ENCODE measurements at regions not wholly inside any gene's neighbourhood (a gene's known extent, or its start where the extent isn't known, plus 50 kb on each side); places are given as distances from the start of the nearest gene placed in this dataset.
"Not testable (repeated sequence)": the region's sequence is repeated elsewhere in the genome, so short reads cannot be mapped to it uniquely, and the experiment has no call there.

- no peaks in the 10 kb centered on the region for H3K36me3 ChIP-seq
- H3K4me1 ChIP-seq = no peaks in the 10 kb centered on the region
- H3K4me3 ChIP-seq = no peak overlapping the region
- no peak overlapping the region for H3K27ac ChIP-seq
- H3K9me3 ChIP-seq = no peaks in the 10 kb centered on the region
- intact Hi-C loops (cut with DNase I; ENCODE audit: low total_unique reads) = no loop called here
- H3K27me3 ChIP-seq = no peaks in the 10 kb centered on the region
- no peak for TF ChIP-seq POLR2A (IDR thresholded peaks at IDR 0.05)
- TF ChIP-seq CTCF (IDR thresholded peaks at IDR 0.05 in 4 of 5, conservative IDR thresholded peaks at IDR 0.05 in 1 of 5) = no peak
- no peak for DNase-seq
- in situ Hi-C loops (cut with MboI; ENCODE audit: low sequenced_read_pairs in 4 of 4) = no loop called here
- ATAC-seq = no peak
Observed at GRCh38 chr2:13353083-13353482, 636.3 kb downstream of the TRIB2 start.

GRCh38 chr2:13354031-13354430 lies 637.3 kb downstream of the TRIB2 start:
- intact Hi-C loops (cut with DNase I; ENCODE audit: low total_unique reads) = no loop called here
- H3K9me3 ChIP-seq = no peaks in the 10 kb centered on the region
- H3K27me3 ChIP-seq = no peaks in the 10 kb centered on the region
- H3K4me3 ChIP-seq = no peak overlapping the region
- in situ Hi-C loops (cut with MboI; ENCODE audit: low sequenced_read_pairs in 4 of 4) = no loop called here
- DNase-seq (no peak), ATAC-seq (no peak)
- H3K4me1 ChIP-seq = no peaks in the 10 kb centered on the region
- no peak for TF ChIP-seq CTCF (IDR thresholded peaks at IDR 0.05 in 4 of 5, conservative IDR thresholded peaks at IDR 0.05 in 1 of 5)
- TF ChIP-seq POLR2A (IDR thresholded peaks at IDR 0.05) = no peak
- H3K36me3 ChIP-seq = no peaks in the 10 kb centered on the region
- H3K27ac ChIP-seq = no peak overlapping the region

- intact Hi-C loops (cut with DNase I; ENCODE audit: low total_unique reads); H3K4me1 ChIP-seq; H3K4me3 ChIP-seq; ATAC-seq; H3K9me3 ChIP-seq; in situ Hi-C loops (cut with MboI; ENCODE audit: low sequenced_read_pairs in 4 of 4); H3K27me3 ChIP-seq; H3K27ac ChIP-seq; DNase-seq; H3K36me3 ChIP-seq: not testable (repeated sequence)
Observed at GRCh38 chr2:13381928-13382327, 665.2 kb downstream of the TRIB2 start.

GRCh38 chr2:13389172-13389571 lies 672.4 kb downstream of the TRIB2 start:
- DNase-seq; H3K9me3 ChIP-seq; H3K27me3 ChIP-seq; H3K36me3 ChIP-seq; H3K4me1 ChIP-seq; intact Hi-C loops (cut with DNase I; ENCODE audit: low total_unique reads); H3K4me3 ChIP-seq; H3K27ac ChIP-seq; in situ Hi-C loops (cut with MboI; ENCODE audit: low sequenced_read_pairs in 4 of 4); ATAC-seq: not testable (repeated sequence)

- TF ChIP-seq CTCF (IDR thresholded peaks at IDR 0.05 in 4 of 5, conservative IDR thresholded peaks at IDR 0.05 in 1 of 5) = no peak
- no peak for TF ChIP-seq POLR2A (IDR thresholded peaks at IDR 0.05)
- intact Hi-C loops (cut with DNase I; ENCODE audit: low total_unique reads) = no loop called here
Observed at GRCh38 chr2:13390676-13391075, 673.9 kb downstream of the TRIB2 start.

GRCh38 chr2:13401312-13401711 lies 684.6 kb downstream of the TRIB2 start:
- H3K27ac ChIP-seq = no peak overlapping the region

More at GRCh38 chr2:13390676-13391075, 673.9 kb downstream of the TRIB2 start:
- in situ Hi-C loops (cut with MboI; ENCODE audit: low sequenced_read_pairs in 4 of 4) = no loop called here
- ATAC-seq (no peak), DNase-seq (no peak)
- Histone ChIP-seq H3K4me1 (no peaks in the 10 kb centered on the region), H3K9me3 (no peaks in the 10 kb centered on the region), H3K36me3 (no peaks in the 10 kb centered on the region), H3K27ac (no peak overlapping the region), H3K4me3 (no peak overlapping the region), H3K27me3 (no peaks in the 10 kb centered on the region)

More at GRCh38 chr2:13401312-13401711, 684.6 kb downstream of the TRIB2 start:
- no peak for TF ChIP-seq POLR2A (IDR thresholded peaks at IDR 0.05)
- no peak for TF ChIP-seq CTCF (IDR thresholded peaks at IDR 0.05 in 4 of 5, conservative IDR thresholded peaks at IDR 0.05 in 1 of 5)
- Histone ChIP-seq H3K4me1 (no peaks in the 10 kb centered on the region), H3K36me3 (no peaks in the 10 kb centered on the region), H3K9me3 (no peaks in the 10 kb centered on the region), H3K27me3 (no peaks in the 10 kb centered on the region), H3K4me3 (no peak overlapping the region)
- in situ Hi-C loops (cut with MboI; ENCODE audit: low sequenced_read_pairs in 4 of 4) (no loop called here), intact Hi-C loops (cut with DNase I; ENCODE audit: low total_unique reads) (no loop called here)
- DNase-seq (no peak), ATAC-seq (no peak)

Measured in gastrocnemius medialis (tissue), 4 donors.